GM19455 (cell line): ENCODE measurements at regions not wholly inside any gene's neighbourhood (a gene's known extent, or its start where the extent isn't known, plus 50 kb on each side); places are given as distances from the start of the nearest gene placed in this dataset.
"Not testable (repeated sequence)": the region's sequence is repeated elsewhere in the genome, so short reads cannot be mapped to it uniquely, and the experiment has no call there.

Experiments
- ATAC-seq: cut with Tn5 transposase; IDR thresholded peaks from one replicate; pipeline ENCODE4 v1.9.1; 2021; ENCODE audit not compliant: unreplicated experiment

GRCh38 chr12:67070307-67070600, 198.9 kb upstream of the CAND1 start:
- no peak for ATAC-seq

- ATAC-seq: no peak
Measured at GRCh38 chr12:67070604-67071003, 198.6 kb upstream of the CAND1 start.

- not testable (repeated sequence) for ATAC-seq
Measured at GRCh38 chr12:67072281-67072680, 196.9 kb upstream of the CAND1 start.

GRCh38 chr12:67073336-67073735, 195.8 kb upstream of the CAND1 start:
- ATAC-seq: no peak

- ATAC-seq: no peak
Measured at GRCh38 chr12:67074072-67074471, 195.1 kb upstream of the CAND1 start.

GRCh38 chr12:67077617-67078016, 191.5 kb upstream of the CAND1 start:
- no peak for ATAC-seq

- no peak for ATAC-seq
Measured at GRCh38 chr12:67078957-67079356, 190.2 kb upstream of the CAND1 start.

GRCh38 chr12:67080637-67081036, 188.5 kb upstream of the CAND1 start:
- ATAC-seq: no peak

GRCh38 chr12:67082221-67082620, 186.9 kb upstream of the CAND1 start:
- ATAC-seq: no peak

- no peak for ATAC-seq
Measured at GRCh38 chr12:67085699-67086098, 183.5 kb upstream of the CAND1 start.

GRCh38 chr12:67086116-67086515, 183.0 kb upstream of the CAND1 start:
- ATAC-seq: no peak

- no peak for ATAC-seq
Measured at GRCh38 chr12:67088401-67089118, 180.6 kb upstream of the CAND1 start.

- ATAC-seq: no peak
Measured at GRCh38 chr12:67091204-67091603, 178.0 kb upstream of the CAND1 start.

- ATAC-seq: no peak
Measured at GRCh38 chr12:67091678-67092077, 177.5 kb upstream of the CAND1 start.

- not testable (repeated sequence) for ATAC-seq
Measured at GRCh38 chr12:67092934-67093333, 176.2 kb upstream of the CAND1 start.

GRCh38 chr12:67096533-67097318, 172.4 kb upstream of the CAND1 start:
- no peak for ATAC-seq

- ATAC-seq: no peak
Measured at GRCh38 chr12:67099858-67100257, 169.3 kb upstream of the CAND1 start.

- no peak for ATAC-seq
Measured at GRCh38 chr12:67103521-67103920, 165.6 kb upstream of the CAND1 start.

- ATAC-seq: no peak
Measured at GRCh38 chr12:67107235-67107634, 161.9 kb upstream of the CAND1 start.

GRCh38 chr12:67107751-67108269, 161.3 kb upstream of the CAND1 start:
- ATAC-seq: no peak

GRCh38 chr12:67110345-67110744, 158.8 kb upstream of the CAND1 start:
- not testable (repeated sequence) for ATAC-seq

GRCh38 chr12:67111182-67111581, 158.0 kb upstream of the CAND1 start:
- ATAC-seq: no peak
